HG03571 (cell line): ENCODE measurements at regions not wholly inside any gene's neighbourhood (a gene's known extent, or its start where the extent isn't known, plus 50 kb on each side); places are given as distances from the start of the nearest gene placed in this dataset.
A peak's percentile ranks its signal among the peaks of the same experiment; 100 is the strongest.

Experiments
- ATAC-seq: cut with Tn5 transposase; IDR thresholded peaks from one replicate; pipeline ENCODE4 v1.9.1; 2021; ENCODE audit not compliant: unreplicated experiment

DNA sequence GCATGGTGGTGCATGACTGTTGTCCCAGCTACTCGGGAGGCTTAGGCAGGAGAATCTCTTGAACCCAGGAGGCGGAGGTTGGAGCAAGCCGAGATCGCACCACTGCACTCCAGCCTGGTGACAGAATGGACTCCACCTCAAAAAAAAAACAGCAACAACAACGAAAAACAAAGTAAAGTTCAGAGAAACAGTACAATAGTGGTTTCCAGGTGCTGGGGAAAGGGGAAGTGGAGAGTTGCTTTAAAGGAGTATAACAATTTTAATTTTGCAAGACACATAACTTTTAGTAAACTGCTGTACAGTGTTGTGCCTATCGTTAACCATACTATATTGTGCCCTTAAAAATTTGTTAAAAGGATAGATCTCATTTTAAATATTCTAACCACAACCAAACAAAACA, 662.7 kb upstream of the POT1 start:
- no peak for ATAC-seq

DNA sequence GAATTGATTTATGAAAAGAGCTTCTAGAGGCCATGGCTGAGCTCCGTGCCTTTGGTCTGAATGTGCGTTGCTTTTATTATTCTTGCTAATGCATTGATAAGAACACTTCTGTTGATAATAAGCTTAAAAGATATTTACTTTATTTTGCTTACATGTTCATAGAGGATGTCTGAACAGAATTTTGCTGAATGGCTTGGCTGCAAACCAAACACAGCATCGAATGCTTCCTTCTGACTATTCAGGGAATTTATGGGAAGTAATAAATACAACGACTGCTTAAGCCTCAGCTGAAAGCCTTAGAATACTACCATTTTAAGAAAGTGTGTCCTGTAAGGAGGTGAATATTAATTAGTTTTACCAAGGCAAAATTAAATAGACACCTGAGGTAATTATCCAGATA, 643.5 kb upstream of the POT1 start:
- no peak for ATAC-seq

DNA sequence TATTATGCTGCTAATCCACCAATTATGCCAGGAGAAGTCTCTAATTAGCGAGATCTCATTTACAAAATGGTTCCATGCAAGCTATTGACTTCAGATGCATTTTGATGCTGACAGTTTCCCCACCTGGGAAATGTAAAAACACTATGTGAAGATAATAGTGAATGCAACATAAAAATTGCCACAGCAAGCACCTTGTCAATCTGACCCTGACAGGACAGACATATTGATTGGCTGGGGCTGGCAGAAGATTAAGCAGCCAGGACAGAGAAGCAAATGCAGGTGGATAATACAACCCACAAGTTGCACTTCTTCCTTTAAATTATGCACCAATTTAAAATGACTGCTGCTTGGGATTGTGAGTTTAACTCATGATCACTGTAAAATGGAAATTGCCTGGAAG, 642.8 kb upstream of the POT1 start:
- no peak for ATAC-seq

DNA sequence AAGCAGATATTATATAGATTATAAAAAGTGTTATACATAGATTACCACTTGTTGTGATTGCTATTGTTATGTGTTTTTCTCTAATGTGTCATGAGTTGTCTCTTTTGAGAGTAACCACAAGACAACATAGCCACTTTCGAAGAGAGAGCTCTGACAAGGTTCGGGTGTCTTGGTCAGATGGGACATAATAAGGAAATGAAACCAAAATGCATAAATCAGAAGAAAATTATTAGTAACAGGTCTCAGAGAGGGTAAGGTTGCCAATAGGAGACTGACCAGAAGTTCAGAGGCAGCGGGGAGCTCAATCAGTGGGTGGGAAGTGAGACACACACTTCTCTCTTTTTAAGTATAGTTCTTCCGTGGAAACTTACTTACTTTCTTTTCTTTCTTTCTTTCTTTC, 639.2 kb upstream of the POT1 start:
- peak; percentile 85 for ATAC-seq

DNA sequence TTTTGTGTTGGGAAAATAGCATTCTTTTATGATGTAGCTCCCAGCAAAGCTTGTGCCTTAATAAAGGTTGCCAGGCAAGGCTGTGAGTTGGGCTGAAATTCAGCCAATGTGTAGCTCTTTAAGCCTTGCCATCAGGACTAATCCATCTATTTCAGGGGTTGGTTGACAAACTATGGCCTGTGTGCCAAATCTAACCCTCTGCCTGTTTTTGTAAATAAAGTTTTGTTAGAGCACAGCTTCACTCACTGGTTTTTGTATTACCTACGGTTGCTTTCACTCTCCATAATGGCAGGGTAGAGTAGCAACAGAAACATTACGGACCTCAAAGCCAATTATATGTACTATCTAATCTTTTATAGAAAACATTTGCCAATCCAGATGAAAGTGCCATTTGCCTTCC, 638.1 kb upstream of the POT1 start:
- no peak for ATAC-seq

DNA sequence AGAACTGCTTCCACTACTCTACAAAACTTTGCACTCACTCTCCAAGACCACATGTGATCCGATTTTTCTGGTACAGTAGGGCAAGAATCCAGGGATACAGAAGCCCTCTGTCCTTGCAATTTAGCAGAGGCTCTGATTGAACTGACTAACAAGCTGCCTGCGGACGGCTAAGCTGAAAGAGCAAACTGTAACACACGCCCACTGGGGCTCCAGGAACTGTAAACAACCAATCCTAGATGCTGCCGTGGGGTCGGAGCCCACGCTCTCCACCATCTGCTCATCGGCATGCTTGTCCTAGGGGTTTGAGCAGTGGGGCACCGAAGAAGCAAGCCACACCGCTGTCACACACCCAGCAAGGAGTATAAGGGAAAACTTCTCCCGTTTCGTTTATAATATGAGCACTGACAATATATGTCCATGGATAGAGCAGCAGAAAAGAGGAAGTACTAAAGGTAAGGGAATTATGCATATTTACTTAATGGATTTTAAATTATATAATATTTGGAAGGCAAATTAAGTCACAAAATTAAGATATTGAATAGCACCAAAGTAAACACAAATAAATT, 634.4 kb upstream of the POT1 start:
- no peak for ATAC-seq

DNA sequence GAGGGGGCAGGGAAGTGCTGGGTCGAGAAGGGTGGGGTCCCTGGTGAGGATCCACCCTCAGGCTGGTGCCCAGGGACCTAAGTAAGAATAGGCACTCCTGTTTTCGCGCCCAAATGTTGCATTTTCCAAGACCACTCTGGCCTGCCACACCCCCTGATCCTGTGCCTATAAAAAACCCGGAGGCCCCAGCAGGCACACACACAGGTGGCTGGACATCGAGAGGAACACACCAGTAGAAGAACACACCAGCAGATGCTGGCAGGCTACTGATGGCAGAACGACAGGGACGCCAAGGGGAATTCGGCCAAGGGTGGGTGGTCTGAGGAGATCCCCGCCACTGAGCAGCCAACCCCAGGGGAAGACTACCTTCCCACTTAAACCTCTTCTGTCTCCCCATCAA, 633.9 kb upstream of the POT1 start:
- ATAC-seq, result no peak

DNA sequence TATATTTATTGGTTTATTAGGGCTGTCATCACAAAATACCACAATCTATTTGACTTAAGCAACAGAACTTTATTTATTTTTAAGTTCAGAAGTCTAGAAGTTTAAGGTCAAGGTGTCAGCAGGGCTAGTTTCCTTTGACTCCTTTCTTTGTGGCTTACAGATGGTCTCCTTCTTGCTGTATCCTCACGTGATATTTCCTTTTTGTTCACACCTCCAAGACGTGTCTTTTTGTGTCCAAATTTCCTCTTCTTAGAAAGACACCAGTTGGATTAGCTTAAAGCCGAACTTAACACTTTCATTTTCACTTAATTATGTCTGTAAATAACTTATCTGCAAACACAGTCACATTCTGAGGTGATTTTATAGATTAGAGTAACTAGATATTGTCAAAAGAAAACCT, 631.4 kb upstream of the POT1 start:
- ATAC-seq, result no peak

DNA sequence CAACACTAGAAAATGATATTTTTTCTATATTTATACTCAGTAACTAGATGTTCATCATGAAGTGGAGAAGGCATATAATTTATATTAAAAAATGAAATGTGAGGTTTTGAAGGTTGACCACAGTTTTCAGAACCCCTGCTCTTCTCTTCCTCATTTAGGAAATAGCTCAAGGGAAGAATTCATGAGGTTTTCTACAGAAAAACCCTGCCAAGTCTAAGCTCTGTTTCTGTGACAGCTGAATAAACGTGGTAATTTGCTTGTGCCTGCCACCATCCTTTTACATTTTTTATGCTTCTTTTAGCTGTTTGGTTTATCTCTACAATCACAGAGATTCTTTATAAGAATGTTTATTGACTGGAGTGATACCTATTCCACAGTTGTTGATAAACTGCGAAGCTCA, 630.3 kb upstream of the POT1 start:
- ATAC-seq, result no peak

DNA sequence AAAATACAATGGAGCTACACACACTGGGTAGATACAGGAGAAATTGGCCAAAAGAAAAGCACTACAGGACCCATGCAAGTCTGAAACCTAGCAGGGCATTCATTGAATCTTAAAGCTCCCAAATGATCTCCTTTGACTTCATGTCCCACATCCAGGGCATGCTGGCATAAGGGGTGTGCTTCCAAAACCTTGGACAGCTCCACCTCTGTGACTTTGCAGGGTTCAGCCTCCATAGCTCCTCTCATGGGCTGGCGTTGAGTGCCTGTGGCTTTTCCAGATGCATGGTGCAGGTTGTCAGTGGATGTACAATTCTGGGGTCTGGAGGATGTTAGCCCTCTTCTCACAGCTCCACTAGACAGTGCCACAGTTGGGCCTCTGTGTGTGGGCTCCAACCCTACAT, 626.3 kb upstream of the POT1 start:
- no peak for ATAC-seq

DNA sequence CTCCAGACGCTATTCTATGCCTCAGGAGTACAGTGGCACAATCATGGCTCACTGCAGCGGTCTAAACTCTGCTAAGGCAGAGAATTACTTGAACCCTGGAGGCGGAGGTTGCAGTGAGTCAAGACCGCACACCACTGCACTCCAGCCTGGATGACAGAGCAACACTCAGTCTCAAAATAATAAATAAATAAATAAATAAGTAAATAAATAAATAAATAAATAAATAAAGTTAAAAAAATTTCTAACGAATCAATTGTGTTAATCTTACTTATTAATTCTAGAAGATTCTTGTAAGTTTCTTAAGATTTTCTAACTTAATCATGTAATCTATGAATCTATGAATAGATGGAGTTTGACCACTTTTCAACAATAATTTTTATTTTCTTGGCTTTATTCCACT, 621.4 kb upstream of the POT1 start:
- no peak for ATAC-seq

DNA sequence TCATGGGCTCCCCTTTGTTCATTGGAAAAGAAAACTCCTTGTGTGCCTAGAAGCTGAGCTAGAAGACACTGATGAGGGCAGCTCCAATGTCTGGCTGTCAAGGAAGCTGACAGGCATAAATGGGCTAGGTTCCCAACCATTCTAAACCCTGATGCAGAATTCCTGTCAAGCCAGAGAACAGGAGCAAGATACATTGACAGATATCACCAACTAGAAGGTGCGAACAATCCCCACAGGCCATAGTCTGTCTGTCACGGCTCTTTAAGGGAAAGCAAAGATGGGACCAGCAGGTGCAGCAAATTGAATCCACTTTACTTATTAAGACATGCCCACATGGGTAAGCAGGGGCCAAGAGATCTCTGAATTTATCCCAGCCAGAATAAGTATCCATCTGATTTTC, 617.9 kb upstream of the POT1 start:
- ATAC-seq, result no peak

DNA sequence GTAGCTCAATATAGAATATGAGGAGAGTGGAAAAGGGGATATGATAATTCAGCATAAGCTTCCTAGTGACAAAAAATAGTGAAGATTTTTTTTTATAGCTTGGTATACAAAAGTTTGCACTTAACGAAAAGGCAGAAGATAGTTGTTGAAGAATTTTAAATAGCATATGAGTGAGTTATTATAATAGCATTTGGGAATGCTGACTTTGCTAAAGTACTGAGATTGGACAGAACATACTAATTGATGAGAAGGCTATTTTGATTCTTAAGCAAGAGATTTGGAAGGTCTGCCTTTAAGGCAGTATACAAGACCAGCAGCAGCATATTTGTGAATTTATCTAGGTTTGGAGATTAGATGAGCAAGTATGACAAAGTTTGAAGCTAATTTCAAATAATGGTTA, 600.9 kb upstream of the POT1 start:
- no peak for ATAC-seq

DNA sequence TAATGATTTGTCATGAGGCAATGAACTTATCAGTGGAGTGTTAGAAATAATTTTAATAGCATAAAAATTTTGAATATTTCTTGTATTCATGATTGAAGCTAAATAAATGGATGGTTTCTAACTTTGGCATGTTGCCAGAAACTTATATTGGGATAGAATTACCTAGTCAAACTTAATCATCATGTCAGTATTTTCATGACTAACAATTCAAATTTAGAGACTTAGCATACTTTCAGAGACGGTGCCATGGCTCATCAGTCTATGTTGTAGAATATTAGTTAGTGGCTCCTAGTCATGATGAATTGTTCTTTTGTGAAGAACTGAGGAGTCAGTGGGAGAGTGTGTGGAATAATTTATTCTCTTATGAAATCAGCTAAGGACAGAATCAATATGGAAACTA, 599.6 kb upstream of the POT1 start:
- ATAC-seq, result no peak

DNA sequence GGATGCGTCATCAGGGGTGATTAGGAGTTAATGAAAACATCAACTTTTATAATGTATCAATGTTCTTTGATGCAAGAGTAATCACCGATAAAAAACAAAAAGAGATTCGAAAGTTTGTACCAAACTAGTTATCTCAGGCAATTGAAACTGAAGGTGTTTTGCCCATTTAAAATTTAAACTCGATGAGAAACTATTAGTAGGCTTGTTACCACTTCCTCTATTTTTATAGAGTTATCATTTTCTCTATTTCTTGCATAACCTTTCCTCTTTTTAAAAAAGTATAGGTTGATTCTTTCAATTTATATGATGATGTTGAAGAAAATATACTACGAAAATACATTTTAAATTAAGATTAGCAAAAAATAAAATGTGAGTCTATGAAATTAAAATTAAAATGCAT, 597.3 kb upstream of the POT1 start:
- no peak for ATAC-seq

DNA sequence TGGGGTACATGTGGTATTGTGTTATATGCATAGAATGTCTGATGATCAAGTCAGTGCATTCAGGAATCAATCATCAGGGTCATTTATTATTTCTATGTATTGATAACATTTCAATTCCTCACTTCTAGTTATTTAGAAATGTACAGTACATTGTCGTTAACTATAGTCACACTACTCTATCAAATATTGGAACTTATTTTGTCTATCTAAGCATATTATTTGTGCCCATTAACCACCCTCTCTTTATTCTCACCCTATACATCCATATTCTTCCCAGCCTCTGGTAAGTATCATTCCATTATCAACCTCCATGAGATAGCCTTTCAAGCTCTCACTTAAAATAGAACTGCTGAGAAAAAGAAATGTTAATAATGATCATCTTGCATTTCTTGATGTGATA, 596.5 kb upstream of the POT1 start:
- no peak for ATAC-seq

DNA sequence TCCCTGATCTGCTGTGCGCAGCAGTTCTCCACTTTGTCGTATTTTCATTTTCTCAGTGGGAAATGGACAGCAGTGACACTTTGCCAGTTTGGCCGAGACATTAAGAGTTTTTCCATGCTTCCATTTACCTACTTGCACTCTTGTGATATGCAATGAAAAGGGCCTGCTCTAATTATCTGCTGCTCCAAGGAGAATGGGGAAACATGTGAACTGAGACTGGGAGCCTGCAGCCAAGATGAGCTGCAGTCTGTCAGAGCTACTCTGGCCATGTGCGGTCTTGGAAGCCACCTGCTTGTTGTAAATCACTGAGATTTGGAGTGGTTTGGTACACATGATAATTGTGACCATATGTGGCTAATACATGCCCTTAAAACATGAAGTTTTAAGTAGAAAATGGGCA, 586.6 kb upstream of the POT1 start:
- ATAC-seq, result no peak

DNA sequence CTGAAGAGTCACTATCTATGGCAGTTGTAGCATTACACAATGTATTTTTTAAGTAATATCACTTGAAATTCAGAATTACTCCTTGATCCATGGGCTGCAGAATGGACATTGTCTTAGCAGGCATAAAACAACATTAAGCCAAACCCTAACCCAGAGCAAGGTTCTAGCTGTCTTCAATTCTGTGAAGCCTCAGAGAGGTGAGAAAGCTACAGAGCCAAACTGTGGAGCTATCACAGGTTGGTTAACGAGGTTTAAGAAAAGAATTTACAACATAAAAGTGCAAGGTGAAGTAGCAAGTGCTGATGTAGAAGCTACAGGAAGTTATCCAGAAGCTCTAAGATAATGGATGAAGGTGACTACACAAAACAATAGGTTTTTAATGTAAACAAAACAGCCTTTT, 582.7 kb upstream of the POT1 start:
- no peak for ATAC-seq

DNA sequence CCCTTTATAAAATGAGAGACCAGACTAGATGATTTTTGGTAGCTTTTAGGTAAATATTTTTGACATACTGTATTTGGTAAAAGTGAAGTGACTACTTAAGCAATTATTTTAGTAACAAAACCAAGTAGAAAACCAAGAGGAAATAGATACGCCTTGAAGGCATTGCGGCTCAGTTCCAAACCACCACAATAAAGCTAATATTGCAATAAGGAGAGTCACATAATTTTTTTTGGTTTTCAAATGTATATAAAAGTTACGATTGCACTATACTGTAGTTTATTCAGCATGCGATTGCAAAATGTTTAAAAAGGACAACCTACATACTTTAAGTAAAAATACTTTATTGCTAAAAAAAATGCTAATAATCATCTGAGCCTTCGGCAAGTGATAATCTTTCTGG, 581.7 kb upstream of the POT1 start:
- no peak for ATAC-seq

DNA sequence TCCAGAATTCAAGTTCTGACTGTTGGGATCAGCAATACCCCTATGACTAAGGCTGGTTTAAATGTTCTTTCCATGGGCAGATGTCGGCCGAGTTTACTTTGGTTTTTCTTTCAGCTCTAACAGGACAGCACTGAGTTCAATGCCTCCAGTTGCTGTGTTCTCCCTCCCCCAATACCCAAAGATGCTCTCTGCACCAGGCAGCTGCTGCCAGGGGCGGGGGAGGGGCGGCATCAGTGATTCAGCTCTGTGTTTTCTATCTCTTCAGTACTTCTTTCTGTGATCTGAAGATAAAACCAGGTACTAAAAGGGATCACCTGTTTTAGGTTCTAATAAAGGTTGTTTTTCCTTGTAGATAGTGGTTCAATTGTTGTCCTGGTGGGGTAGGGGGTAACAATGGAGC, 576.7 kb upstream of the POT1 start:
- ATAC-seq, result no peak

DNA sequence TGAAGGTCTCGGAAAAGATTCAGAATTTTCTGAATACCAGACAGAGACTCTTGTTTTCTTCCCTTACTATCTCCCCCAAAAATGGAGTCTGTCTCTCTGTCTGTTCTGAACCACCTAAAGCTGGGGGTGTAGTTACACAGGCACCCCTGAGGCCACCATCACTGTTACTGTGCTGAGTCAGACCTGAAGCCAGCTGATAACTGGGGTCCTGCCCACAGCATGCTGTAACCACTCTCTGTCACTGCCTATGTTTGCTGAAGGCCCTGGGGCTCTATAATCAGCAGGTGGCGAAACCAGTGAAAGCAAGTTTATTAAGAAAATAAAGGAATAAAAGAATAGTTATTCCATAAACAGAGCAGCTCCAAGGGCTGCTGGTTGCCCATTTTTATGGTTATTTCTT, 575.2 kb upstream of the POT1 start:
- no peak for ATAC-seq

DNA sequence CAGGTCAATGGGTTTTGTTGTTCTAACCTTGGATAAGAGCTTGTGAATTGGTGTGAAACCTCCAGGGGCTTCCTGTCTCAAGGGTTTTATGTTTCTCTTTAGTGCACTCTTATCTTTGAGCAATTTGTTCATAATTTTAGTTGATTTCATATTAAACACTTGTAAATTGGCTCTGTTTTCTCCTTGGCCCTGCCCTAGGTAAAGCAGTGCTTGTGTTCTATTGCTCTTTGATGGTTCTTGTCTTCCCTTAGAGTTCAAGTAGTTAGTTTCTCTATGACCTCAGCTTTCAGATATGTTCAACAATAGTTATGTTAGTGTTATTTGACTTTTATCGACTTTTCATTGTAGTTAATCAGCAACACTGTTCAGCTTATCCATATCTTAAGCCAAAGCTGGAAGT, 566.4 kb upstream of the POT1 start:
- ATAC-seq, result no peak

DNA sequence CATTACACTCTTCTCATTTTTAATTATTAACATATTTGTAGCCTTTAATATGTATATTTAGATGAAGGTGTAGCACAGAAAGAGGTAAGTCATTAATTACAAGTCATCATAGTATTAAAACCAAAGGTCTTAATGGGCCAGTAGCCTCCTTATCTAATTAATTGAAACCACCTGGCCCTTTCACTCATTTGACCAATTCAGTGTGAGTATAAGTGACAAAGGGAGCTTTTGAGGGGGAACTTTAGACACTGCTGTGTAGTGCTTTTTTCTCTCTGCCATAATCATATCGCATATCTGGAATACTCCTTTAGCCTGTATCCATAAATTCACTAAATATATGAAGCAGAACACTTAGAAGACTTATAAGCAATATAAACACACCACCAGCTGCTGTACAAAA, 562.9 kb upstream of the POT1 start:
- no peak for ATAC-seq

DNA sequence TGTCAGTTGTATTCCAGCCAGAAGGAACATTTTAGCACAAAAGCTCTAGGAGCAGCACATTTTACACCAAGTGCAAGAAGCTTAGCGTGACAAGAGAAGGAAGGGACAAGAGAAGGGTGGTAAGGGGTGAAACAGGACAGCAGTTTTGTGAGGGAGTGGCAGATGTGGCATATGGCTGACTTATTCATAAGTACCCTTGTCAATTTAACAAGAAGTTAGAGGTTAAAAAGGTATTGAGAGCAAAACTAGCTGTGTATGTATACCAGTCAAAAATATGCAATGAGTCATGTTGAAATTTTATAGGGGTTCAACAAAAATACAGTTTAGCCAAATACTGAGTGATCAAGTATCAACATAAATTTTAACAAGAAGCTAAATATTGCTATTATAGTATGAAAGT, 561.5 kb upstream of the POT1 start:
- no peak for ATAC-seq
